PC-9 (cell line): ENCODE measurements at regions not wholly inside any gene's neighbourhood (a gene's known extent, or its start where the extent isn't known, plus 50 kb on each side); places are given as distances from the start of the nearest gene placed in this dataset.

Experiments used
- BruUV-seq: library from RNA; stranded (reverse); fragments of 400-500 nt; replicated peaks from 2 replicates; lab custom pipeline; 2021; lab: Mats Ljungman, UMichigan
- CTCF ChIA-PET: fragments of 300-600 bp; sonication (Branson Sonifier 250); formaldehyde crosslinking; loops from one replicate; lab custom pipeline; 2022; ENCODE audit warnings: antibody characterized with exemption; lab: Charles Lee
- POLR2A ChIA-PET: fragments of 300-600 bp; sonication (Branson Sonifier 250); formaldehyde crosslinking; loops from one replicate; lab custom pipeline; 2022; ENCODE audit warnings: antibody characterized with exemption; ENCODE audit not compliant: unreplicated experiment; lab: Charles Lee
- DNase-seq, 2 experiments: peaks; one replicate each; pipeline versions ENCODE4 v3.0.0 to v3.0.0-alpha.2; 2015 to 2022; ENCODE audit warnings: mixed read lengths in 1 of 2
- H2AFZ ChIP-seq: fragments of 200-600 bp; sonication (generic); 2 replicates; pipeline ENCODE4 v1.8.1; 2017; ENCODE audit warnings: antibody characterized with exemption
- H3F3A ChIP-seq: fragments of 200-600 bp; sonication (generic); 2 replicates; pipeline ENCODE4 v1.8.1; 2017; ENCODE audit warnings: antibody characterized with exemption, mild to moderate bottlenecking, low read depth; ENCODE audit not compliant: insufficient read depth
- H3K27ac ChIP-seq: fragments of 200-600 bp; sonication (generic); 2 replicates; pipeline ENCODE4 v1.6.1; 2016; ENCODE audit warnings: mixed run types
- H3K27me3 ChIP-seq: fragments of 200-600 bp; sonication (generic); 2 replicates; pipeline ENCODE4 v1.6.1; 2016; ENCODE audit warnings: low read depth, mixed run types; ENCODE audit not compliant: insufficient read depth
- H3K36me3 ChIP-seq: fragments of 200-600 bp; sonication (generic); 2 replicates; pipeline ENCODE4 v1.6.1; 2016; ENCODE audit warnings: low read depth, mixed run types
- H3K4me1 ChIP-seq: fragments of 200-600 bp; sonication (generic); replicated peaks from 2 replicates; pipeline ENCODE4 v1.6.1; 2016; ENCODE audit warnings: mixed run types; ENCODE audit not compliant: insufficient read depth
- H3K4me2 ChIP-seq: fragments of 200-600 bp; sonication (generic); 2 replicates; pipeline ENCODE4 v1.6.1; 2017; ENCODE audit warnings: mixed run types
- H3K4me3 ChIP-seq: fragments of 200-600 bp; sonication (generic); 2 replicates; pipeline ENCODE4 v1.6.1; 2016; ENCODE audit warnings: mixed run types
- H3K79me2 ChIP-seq: fragments of 200-600 bp; sonication (generic); 2 replicates; pipeline ENCODE4 v1.6.1; 2017; ENCODE audit warnings: low read depth, mixed run types
- H3K9me2 ChIP-seq: fragments of 200-600 bp; sonication (generic); 2 replicates; pipeline ENCODE4 v1.8.1; 2017; ENCODE audit warnings: mild to moderate bottlenecking; ENCODE audit not compliant: insufficient read depth
- H3K9me3 ChIP-seq: fragments of 200-600 bp; sonication (generic); 2 replicates; pipeline ENCODE4 v1.8.1; 2016; ENCODE audit warnings: low read depth; ENCODE audit not compliant: insufficient read depth
- H4K20me1 ChIP-seq: fragments of 200-600 bp; sonication (generic); 2 replicates; pipeline ENCODE4 v1.8.1; 2017; ENCODE audit not compliant: insufficient read depth
- CTCF ChIP-seq: fragments of 200-600 bp; sonication (generic); conservative IDR thresholded peaks from 2 replicates; pipeline ENCODE4 v1.6.1; 2017; ENCODE audit warnings: mixed run types, antibody characterized with exemption, mild to moderate bottlenecking, moderate library complexity
- EZH2 ChIP-seq: fragments of 200-600 bp; sonication (generic); IDR thresholded peaks from 2 replicates; pipeline ENCODE4 v1.8.0; 2017; ENCODE audit warnings: antibody characterized with exemption, low read depth
- intact Hi-C: fragments of 100-400 bp; cut with micrococcal nuclease; formaldehyde crosslinking; loops from one replicate; pipeline ENCODE4 v1.10.0; 2022; ENCODE audit not compliant: unreplicated experiment

- H2AFZ ChIP-seq = no peak overlapping the region
- ChIA-PET CTCF (no interaction called here), POLR2A (no interaction called here)
- no peaks in the 10 kb centered on the region for H3F3A ChIP-seq
- no peaks in the 10 kb centered on the region for H3K9me3 ChIP-seq
- no TSS peak for BruUV-seq
- H3K27ac ChIP-seq = no peak overlapping the region
- no peak overlapping the region for H3K4me2 ChIP-seq
- no peaks in the 10 kb centered on the region for H3K27me3 ChIP-seq
- TF ChIP-seq CTCF = no peak
- TF ChIP-seq EZH2 = no peak
- no peaks in the 10 kb centered on the region for H3K9me2 ChIP-seq
- H3K36me3 ChIP-seq = no peaks in the 10 kb centered on the region
- peaks cover 6% of the 10 kb centered on the region; the same call in 1 of the 2 replicates for H3K4me1 ChIP-seq
- no peak for DNase-seq
- H3K79me2 ChIP-seq = no peaks in the 10 kb centered on the region
- H4K20me1 ChIP-seq = no peaks in the 10 kb centered on the region
- no peak overlapping the region for H3K4me3 ChIP-seq
- intact Hi-C loops = loop anchor here (10.0 kb wide), 1 partner anchor 402 kb away; no protein-coding TSS in a partner anchor
Measured at GRCh38 chr5:74143151-74143550, 497.4 kb downstream of the ENC1 start.

- Histone ChIP-seq H3K4me1 (peaks cover 6% of the 10 kb centered on the region; the same call in 1 of the 2 replicates), H3K27ac (no peak overlapping the region), H3K79me2 (no peaks in the 10 kb centered on the region), H3K4me2 (no peak overlapping the region), H3K4me3 (no peak overlapping the region), H2AFZ (no peak overlapping the region), H3F3A (no peaks in the 10 kb centered on the region), H3K9me3 (no peaks in the 10 kb centered on the region), H3K9me2 (no peaks in the 10 kb centered on the region), H3K36me3 (no peaks in the 10 kb centered on the region), H4K20me1 (no peaks in the 10 kb centered on the region), H3K27me3 (no peaks in the 10 kb centered on the region)
- intact Hi-C loops = loop anchor here (10.0 kb wide), 1 partner anchor 404 kb away; no protein-coding TSS in a partner anchor
- POLR2A ChIA-PET = no interaction called here
- TF ChIP-seq CTCF = no peak
- no peak for TF ChIP-seq EZH2
- BruUV-seq = no TSS peak
- DNase-seq = no peak
- CTCF ChIA-PET = no interaction called here
Measured at GRCh38 chr5:74141053-74141452, 499.5 kb downstream of the ENC1 start.

GRCh38 chr5:74140409-74140808 is 500.1 kb downstream of the ENC1 start:
- BruUV-seq = no TSS peak
- no peaks in the 10 kb centered on the region for H4K20me1 ChIP-seq
- H3K9me3 ChIP-seq = no peaks in the 10 kb centered on the region
- no peak overlapping the region for H3K4me3 ChIP-seq
- no peaks in the 10 kb centered on the region for H3K27me3 ChIP-seq
- intact Hi-C loops = loop anchor here (10.0 kb wide), 1 partner anchor 404 kb away; no protein-coding TSS in a partner anchor
- peaks cover 6% of the 10 kb centered on the region; the same call in 1 of the 2 replicates for H3K4me1 ChIP-seq
- no peaks in the 10 kb centered on the region; the same call in 1 of the 2 replicates for H3K9me2 ChIP-seq
- ChIA-PET CTCF (no interaction called here), POLR2A (no interaction called here)
- no peaks in the 10 kb centered on the region for H3F3A ChIP-seq
- H3K4me2 ChIP-seq = no peak overlapping the region
- DNase-seq = no peak
- TF ChIP-seq CTCF (no peak), EZH2 (no peak)
- no peaks in the 10 kb centered on the region for H3K36me3 ChIP-seq
- H2AFZ ChIP-seq = no peak overlapping the region
- no peaks in the 10 kb centered on the region for H3K79me2 ChIP-seq
- H3K27ac ChIP-seq = no peak overlapping the region
